Renal cortical epithelial cell (primary cell): ENCODE measurements at regions not wholly inside any gene's neighbourhood (a gene's known extent, or its start where the extent isn't known, plus 50 kb on each side); places are given as distances from the start of the nearest gene placed in this dataset.

Source experiments
- DNase-seq: peaks from one replicate; pipeline ENCODE4 v3.0.0-alpha.2; 2011; ENCODE audit warnings: low read depth

GRCh38 chr20:60687213-60687612 is 564.8 kb upstream of the CDH4 start:
- DNase-seq = no peak

- no peak for DNase-seq
Observed at GRCh38 chr20:60690771-60691170, 561.3 kb upstream of the CDH4 start.

DNA sequence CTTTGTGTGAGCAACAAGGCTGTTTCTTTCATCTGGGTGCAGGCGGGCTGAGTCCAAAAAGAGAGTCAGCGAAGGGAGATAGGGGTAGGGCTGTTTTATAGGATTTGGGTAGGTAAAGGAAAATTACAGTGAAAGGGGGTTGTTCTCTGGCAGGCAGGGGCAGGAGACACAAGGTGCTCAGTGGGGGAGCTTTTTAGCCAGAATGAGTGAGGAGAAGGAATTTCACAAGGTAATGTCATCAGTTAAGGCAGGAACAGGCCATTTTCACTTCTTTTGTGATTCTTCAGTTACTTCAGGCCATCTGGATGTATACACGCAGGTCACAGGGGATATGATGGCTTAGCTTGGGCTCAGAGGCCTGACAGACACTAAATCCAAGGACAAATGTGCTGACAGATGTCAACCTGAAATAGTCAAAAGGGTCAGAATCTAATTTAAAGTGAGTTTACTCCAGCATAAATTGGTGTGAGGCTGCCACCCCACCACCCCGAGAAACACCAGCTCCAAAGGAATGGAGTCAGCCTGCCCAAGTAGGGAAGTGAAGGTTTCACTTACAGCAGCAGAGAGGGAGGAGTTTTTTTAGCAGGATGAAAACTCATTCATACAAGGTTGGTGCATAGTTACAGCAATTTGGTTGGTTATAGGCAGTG is 560.0 kb upstream of the CDH4 start:
- no peak for DNase-seq

- no peak for DNase-seq
Observed at GRCh38 chr20:60693496-60694133, 558.4 kb upstream of the CDH4 start.

GRCh38 chr20:60694763-60695162 is 557.3 kb upstream of the CDH4 start:
- peak; percentile 9 for DNase-seq

DNA sequence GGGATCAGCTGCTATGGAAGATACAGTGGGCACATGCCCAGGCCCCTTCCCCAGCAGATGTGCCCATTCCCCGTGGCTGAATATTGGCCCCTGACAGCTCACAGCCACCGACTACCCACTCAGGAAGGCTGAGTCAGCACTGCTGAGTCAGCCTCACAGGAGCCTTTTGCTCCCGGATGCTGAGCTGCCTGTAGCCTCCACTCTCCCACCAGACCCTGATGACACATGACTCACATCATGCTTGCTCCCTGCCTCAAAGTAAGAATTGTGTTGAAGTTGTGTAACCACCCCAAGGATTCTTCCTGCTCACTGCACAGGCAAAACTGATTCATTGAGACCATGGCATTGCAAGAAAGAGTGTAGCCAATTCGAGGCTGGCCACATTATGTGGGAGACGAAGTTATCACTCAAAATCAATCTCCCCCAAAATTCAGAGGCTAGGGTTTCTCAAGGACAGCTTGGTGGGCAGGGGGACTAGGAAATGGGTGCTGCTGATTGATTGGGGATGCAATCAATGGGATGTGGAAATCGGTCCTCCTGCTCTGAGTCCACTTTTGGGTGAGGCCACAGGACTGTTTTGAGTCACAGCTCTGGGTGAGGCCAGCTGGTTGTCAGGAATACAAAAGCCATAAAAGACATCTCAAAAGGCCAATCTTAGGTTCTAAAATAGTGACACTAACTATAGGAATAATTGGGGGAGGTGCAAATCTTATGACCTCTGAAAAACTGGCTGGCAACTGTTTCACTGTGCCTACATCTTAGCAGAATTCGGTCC is 556.6 kb upstream of the CDH4 start:
- DNase-seq = peak; percentile 76

- DNase-seq = no peak
Observed at GRCh38 chr20:60697252-60697651, 554.8 kb upstream of the CDH4 start.

DNA sequence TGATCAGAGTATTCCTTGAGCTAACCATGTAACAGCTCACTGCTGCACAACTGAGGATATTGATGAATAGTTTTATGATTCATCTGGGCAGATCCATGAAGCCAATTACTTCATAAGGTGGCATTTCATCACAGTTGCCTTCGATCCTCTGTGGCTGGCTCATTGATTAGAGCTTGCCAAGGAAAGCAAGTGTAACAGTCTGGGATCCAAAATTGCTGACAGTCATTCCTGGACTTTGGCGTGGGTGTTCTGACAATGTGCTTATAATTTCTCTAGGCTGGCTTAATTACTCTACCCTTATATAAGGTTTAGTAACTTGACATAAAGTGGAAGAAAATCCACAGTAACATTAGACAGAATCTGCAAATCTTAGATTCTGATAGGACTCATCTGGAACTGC is 551.3 kb upstream of the CDH4 start:
- no peak for DNase-seq

- DNase-seq = no peak
Observed at GRCh38 chr20:60704147-60704546, 547.9 kb upstream of the CDH4 start.

- DNase-seq = no peak
Observed at GRCh38 chr20:60713396-60713795, 538.7 kb upstream of the CDH4 start.

GRCh38 chr20:60715172-60715571 is 536.9 kb upstream of the CDH4 start:
- DNase-seq = no peak

DNA sequence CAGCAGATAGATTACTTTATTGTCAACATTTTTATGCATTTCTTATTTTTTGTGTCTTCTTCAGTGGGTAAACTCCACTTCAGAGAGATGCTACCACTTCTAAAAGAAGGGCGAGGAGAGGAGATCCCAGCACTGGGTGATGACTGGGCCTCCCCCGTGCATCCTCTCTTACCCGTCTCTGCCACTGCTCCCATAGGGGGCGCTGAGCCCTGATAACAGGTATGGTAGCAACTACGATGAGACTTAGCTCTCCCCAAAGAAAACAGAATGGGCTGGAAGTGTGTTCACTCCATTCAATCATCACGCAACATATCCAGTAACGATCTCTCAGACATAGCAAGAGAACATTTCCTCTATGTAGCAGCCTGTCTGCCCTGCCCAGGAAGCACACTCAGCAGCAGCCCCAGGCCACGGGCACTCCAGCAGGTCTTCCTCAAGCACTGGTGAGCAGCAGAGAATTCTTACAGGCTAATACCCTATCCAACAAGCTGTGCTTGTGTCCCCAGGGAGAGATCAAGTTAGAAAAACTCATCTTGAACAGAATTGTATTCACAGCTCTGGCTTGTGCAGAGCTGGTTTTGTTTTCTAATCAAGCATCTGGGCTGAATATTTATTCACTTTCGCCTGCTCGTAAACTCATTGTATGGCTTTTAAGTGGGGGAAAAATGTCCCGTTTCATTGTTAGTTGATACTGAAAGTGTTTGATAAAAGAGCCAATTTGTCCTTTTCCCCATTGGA is 533.1 kb upstream of the CDH4 start:
- no peak for DNase-seq

- no peak for DNase-seq
Observed at GRCh38 chr20:60725311-60725906, 526.7 kb upstream of the CDH4 start.

DNA sequence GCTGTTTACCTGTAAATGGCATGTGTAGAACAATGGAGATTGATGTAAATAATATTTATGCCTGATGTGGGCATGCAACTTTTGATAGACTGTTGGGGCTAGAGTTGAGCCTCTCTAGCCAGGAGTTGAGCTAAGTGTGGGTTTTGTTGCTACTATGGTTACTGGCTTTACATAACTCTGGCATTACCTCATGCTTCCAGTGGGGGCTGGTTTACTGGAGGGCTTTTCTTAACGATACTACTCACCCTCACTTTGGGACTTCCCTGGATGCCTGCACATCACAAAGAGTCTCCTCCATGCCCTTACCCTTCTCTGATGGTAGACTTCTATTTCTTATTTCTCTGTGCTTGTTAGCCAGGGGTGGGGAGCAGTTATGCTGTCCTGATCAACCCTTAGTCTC is 524.6 kb upstream of the CDH4 start:
- no peak for DNase-seq

- no peak for DNase-seq
Observed at GRCh38 chr20:60728705-60729104, 523.4 kb upstream of the CDH4 start.

- no peak for DNase-seq
Observed at GRCh38 chr20:60729135-60729900, 522.7 kb upstream of the CDH4 start.

DNA sequence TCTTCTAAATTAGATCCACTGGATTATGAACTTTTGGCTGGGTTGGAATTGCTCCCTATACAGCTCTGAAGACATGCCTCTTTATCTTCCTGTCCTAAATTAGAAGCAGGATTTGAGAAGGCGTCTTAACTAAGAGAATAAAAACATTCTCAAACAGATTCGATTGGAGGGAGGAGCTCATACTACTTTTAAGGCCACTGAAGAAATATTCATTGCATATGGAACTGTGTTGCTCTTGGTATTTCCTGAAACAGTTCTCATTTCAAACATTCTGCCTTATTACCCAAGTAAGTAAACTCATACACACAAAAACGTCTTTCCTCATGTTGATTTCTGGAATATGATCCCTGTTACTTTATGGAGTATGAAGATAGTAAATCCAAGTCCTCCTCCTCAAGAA is 519.7 kb upstream of the CDH4 start:
- DNase-seq = no peak

- no peak for DNase-seq
Observed at GRCh38 chr20:60748086-60748485, 504.0 kb upstream of the CDH4 start.

DNA sequence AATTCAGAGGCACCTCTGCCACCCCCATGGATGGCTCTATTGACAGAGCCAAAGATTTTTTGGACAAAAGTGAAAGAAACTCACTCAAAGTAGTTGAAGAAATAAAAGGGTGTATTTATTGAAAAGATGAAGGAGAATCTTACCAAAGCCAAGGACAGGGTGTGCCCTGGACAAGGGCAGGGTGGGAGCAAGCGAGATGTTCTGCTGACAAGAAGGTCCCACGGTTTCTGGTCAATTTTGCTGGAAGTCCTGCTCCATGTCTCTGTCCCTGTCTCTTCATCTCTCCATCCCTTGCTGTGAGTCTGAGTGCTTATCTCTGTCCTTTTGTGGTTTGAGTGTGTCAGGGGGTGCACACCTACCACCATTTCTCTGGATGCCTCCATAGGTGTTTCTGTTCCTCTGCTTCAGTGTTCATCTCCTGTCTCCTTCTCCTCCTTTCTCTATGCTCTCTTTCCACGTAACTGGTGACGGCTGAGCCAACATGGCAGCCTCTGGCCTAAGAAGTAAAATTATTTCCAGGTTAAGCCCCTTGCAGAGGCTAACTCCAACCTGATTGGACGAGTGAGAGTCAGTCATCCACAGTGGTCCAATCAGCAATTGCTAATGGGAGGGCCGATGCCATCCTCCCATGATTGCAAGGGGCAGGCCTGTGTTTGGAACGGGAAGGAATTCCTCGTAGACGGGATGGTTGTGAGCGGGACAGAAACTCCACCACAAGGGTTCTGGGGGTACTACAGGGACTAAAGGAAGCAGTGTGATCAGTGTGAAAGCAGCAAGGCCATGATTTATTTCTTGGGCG is 502.1 kb upstream of the CDH4 start:
- no peak for DNase-seq

DNA sequence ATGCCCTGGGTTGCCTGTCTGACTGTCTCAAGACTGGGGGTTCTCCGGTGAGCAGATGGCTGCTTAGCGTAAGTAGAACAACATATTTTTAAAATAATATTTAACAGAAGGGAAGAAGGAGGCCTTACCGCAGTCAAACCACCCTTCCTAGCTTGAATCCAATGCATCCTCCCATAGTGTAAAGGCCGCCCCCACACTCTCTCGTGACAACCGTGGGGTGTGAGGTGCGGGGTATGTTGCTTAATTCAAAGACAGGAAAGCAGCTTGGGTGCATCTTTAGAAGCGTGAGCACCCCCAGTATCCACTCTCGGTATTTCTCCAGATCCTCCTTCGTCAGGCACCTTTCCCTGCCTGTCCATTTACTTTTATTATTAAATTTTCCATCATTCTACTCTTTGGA is 501.2 kb upstream of the CDH4 start:
- DNase-seq = no peak
